HG03066 (cell line): ENCODE measurements at regions not wholly inside any gene's neighbourhood (a gene's known extent, or its start where the extent isn't known, plus 50 kb on each side); places are given as distances from the start of the nearest gene placed in this dataset.
A peak's percentile ranks its signal among the peaks of the same experiment; 100 is the strongest.

ENCODE experiments used
- ATAC-seq: cut with Tn5 transposase; IDR thresholded peaks from one replicate; pipeline ENCODE4 v1.9.1; 2021; ENCODE audit warnings: low read depth; ENCODE audit not compliant: unreplicated experiment

GRCh38 chr4:43757147-43757546, 691.5 kb downstream of the KCTD8 start:
- no peak for ATAC-seq

DNA sequence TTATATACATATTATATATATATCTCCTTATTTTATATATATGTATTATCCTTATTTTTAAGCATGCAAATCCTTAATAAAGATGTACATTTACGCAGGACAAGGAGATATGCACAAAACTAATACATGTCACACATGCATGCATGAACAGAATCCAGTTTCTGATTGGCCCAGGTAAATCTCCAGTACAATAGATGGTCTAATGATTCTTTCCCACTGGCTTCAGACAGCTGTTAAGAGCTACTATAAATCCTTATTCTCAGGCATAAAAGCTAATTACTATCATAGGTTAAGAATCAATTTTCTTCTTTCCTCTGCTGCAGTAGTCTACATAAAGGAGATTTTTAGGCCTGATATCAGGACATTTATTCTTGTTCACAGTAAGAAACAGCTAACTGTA, 689.8 kb downstream of the KCTD8 start:
- ATAC-seq, result no peak

GRCh38 chr4:43763029-43763610, 685.5 kb downstream of the KCTD8 start:
- peak; percentile 51 for ATAC-seq

GRCh38 chr4:43765514-43765913, 683.1 kb downstream of the KCTD8 start:
- ATAC-seq, result no peak

GRCh38 chr4:43766648-43767047, 682.0 kb downstream of the KCTD8 start:
- ATAC-seq, result no peak

- no peak for ATAC-seq
These were observed 672.2 kb downstream of the KCTD8 start for GRCh38 chr4:43776371-43776770.

GRCh38 chr4:43778187-43778915, 670.3 kb downstream of the KCTD8 start:
- ATAC-seq, result peak; percentile 67

- ATAC-seq, result no peak
These were observed 667.5 kb downstream of the KCTD8 start for GRCh38 chr4:43781125-43781524.

DNA sequence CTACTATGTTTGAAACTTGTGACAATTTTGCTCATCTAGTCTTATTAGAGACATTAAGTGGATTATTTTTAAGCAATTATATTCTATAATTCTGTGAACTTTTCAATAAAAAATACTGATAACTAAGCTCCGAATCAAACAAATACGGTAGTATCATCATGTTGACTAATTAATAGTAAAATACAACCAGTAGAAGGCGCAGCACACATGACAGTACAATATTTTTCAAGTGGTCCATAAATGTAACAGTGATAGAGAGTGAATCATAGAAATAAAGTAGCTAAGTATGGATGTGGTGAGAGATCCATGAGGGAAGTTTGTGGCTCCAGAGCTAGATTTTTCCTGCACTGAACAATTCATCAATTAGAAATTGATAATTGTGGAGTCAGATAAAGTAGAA, 666.2 kb downstream of the KCTD8 start:
- no peak for ATAC-seq

- ATAC-seq, result no peak
These were observed 632.5 kb downstream of the KCTD8 start for GRCh38 chr4:43816116-43816515.

- ATAC-seq, result no peak
These were observed 626.0 kb downstream of the KCTD8 start for GRCh38 chr4:43822621-43823020.

DNA sequence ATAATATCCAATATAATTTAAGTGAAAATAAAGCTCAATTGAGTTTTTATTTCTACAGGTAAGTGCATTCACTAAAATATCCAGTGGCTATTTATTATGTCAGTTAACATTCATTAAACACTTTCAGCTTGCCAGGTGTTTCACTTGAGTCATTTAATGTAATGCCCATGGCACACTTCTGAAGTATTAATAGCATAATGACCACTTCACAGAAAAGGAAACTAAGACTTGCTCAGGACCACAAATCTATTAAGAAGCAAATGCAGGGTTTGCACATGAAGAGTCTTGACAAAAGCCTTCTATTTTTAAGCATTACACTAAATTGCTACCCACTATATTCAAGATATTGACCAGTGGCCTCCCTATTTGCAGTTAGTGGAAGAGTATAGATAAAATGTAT, 612.7 kb downstream of the KCTD8 start:
- no peak for ATAC-seq

- no peak for ATAC-seq
These were observed 611.4 kb downstream of the KCTD8 start for GRCh38 chr4:43837171-43837570.

DNA sequence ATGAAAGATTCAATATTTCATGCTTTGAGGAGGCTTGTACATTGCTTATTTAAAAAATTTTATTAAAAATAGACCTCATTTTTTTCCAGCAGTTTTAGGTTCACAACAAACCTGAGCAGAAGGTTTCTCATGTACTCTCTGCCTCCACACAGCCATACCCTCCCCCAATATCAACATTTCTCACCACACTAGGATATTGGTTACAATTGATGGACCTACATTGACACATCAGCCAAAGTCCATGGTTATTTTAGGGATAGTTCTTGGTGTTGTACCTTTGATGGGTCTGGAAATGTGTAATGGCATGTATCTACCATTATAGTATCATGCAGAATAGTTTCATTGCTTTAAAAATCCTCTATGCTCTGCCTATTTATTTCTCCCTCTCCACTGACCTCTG, 611.0 kb downstream of the KCTD8 start:
- ATAC-seq, result no peak

DNA sequence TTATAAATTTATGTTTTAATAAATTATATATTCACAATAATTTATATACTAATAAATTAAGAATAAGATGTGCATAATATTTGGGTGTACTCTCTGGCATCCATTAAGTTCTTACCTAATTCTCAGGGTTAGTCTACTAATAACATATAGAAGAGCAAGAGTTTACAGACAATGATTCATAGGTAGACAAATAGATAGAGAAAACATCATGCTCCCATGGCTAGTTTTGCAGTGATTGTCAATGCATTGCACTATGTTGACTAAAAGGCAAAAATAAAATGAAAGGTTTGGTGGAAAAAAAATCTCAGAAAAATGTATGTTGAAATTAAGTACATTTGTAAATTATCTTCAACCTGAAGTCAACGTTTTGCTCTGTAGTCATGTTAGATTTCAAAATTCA, 606.0 kb downstream of the KCTD8 start:
- ATAC-seq, result no peak

DNA sequence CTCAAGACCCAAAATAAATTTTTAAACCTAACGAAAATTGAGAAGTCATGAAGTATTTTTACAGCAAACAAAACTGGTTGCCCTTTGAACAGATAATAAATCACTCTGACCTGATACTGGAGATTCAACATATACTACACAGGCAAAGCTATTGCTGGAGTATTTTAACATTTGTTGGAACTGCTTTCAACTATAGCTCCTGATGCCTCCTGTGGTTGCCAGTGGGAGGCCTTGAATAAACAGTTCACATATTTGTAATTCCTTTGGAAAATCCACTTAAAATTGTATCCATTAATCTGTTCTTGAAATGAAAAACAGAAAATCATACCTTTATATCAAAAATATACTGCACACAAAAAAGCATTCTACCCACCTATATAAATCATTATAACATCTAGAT, 605.1 kb downstream of the KCTD8 start:
- no peak for ATAC-seq

GRCh38 chr4:43846111-43846587, 602.5 kb downstream of the KCTD8 start:
- ATAC-seq, result no peak

DNA sequence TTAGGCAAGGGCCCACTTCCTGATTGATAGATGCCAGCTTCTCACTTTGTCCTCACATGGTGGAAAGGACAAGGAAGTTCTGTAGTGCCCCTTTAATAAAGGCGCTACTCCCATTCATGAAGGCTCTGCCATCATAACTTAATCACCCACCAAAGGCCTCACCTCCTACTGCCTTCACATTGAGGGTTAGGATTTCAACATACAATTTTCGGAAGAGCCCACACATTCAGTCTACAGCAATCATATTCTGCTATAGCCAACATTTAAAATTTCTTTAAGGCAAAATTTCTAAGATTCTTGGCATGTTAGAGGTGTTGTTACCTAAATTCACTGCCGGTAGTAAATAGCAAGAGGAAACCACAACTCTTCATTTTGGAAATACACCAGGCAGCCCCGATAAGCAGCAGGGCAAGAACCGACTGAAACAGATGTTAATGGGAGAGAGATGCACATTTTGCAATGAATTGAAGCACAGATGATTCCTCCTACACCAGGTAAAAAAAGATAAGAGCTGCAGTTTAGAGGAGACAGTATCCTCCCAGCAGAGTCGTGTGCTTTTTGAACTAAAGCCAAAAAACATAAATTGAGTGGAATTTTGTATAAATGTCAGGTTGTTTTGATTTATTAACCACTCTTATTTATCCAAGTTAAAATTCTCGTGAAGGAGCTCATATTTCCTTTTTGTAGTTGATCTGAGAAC, 594.9 kb downstream of the KCTD8 start:
- ATAC-seq, result no peak

DNA sequence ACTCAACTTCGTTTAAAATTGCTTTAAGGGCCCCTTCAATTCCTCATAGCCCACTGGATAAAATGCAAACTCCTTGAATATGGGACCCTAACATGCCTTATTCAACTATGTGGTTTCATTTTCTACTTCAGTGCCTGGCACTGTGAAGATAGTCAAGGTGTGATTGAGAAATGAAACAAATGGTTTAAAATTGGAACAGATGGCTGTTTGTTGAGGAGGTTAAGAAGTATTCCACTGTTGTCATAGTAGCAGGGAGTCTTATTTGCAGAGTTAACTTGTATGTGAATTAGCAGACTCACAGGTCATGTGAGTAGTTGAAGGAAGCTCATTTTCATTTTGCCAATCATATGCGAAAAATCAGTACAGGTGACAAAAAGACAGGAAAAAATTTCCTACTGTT, 593.3 kb downstream of the KCTD8 start:
- ATAC-seq, result no peak

GRCh38 chr4:43864616-43865146, 583.9 kb downstream of the KCTD8 start:
- ATAC-seq, result no peak

- no peak for ATAC-seq
These were observed 580.7 kb downstream of the KCTD8 start for GRCh38 chr4:43867908-43868307.

DNA sequence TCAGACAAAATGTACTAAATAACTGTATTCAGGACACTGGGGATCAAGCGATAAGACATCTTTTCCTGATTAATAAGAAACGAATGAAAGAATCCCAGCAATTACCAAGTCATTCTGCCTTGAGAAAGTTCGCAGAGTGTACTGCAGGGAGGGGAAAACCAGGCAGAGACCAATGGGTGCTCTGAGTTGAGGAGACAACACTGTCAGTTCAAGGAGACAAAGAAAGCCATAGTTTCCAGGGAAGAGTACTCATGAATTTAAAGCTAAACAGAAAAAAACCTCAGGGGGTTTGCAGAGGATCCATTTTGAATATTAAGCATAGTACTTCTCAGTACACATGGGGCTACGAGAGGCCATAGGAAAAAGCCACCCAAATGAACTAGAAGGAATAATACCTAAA, 573.0 kb downstream of the KCTD8 start:
- no peak for ATAC-seq
